Spleen (tissue), 11 donors: ENCODE measurements at regions not wholly inside any gene's neighbourhood (a gene's known extent, or its start where the extent isn't known, plus 50 kb on each side); places are given as distances from the start of the nearest gene placed in this dataset.
A peak's percentile ranks its signal among the peaks of the same experiment; 100 is the strongest.

Experiments used
- DNase-seq: peaks from one replicate; pipeline ENCODE4 v3.0.0-alpha.2; 2020
- H3K27ac ChIP-seq, 8 donors: fragments of 200-600 bp; sonication (generic) in 7 of 8; 1 replicate in 4 of 8; 2 replicates in 4 of 8; pipeline versions ENCODE4 v1.5.0 to v1.8.0; 2016 to 2021; ENCODE audit warnings: inconsistent platforms in 4 of 8, mild to moderate bottlenecking in 4 of 8, moderate library complexity in 1 of 8
- H3K27me3 ChIP-seq, 7 donors: fragments of 200-600 bp; sonication (generic) in 6 of 7; replicated peaks in 1 of 7; 1 replicate in 4 of 7; 2 replicates in 3 of 7; pipeline versions ENCODE4 v1.5.0 to v1.8.0; 2016 to 2021; ENCODE audit warnings: inconsistent platforms in 3 of 7, mild to moderate bottlenecking in 1 of 7
- H3K36me3 ChIP-seq, 6 donors: fragments of 200-600 bp; sonication (generic) in 5 of 6; 1 replicate in 4 of 6; 2 replicates in 2 of 6; pipeline versions ENCODE4 v1.5.0 to v1.8.0; 2016 to 2021; ENCODE audit warnings: inconsistent platforms in 2 of 6
- H3K4me1 ChIP-seq, 6 donors: fragments of 200-600 bp; sonication (generic) in 5 of 6; 1 replicate in 3 of 6; 2 replicates in 3 of 6; pipeline versions ENCODE4 v1.5.0 to v1.8.0; 2016 to 2021; ENCODE audit warnings: inconsistent platforms in 3 of 6
- H3K4me3 ChIP-seq, 8 donors: fragments of 200-600 bp; sonication (generic) in 7 of 8; 1 replicate in 4 of 8; 2 replicates in 4 of 8; pipeline versions ENCODE4 v1.5.0 to v1.8.0; 2016 to 2021; ENCODE audit warnings: inconsistent platforms in 4 of 8, mild to moderate bottlenecking in 4 of 8, moderate library complexity in 2 of 8
- H3K9me3 ChIP-seq, 8 donors: fragments of 200-600 bp; sonication (generic) in 7 of 8; 1 replicate in 4 of 8; 2 replicates in 4 of 8; pipeline versions ENCODE4 v1.5.0 to v1.8.0; 2016 to 2021; ENCODE audit warnings: inconsistent platforms in 4 of 8
- CTCF ChIP-seq, 11 experiments: fragments of 200-600 bp in 7 of 11; fragments of 450-650 bp in 4 of 11; sonication (generic) in 4 of 11; IDR thresholded peaks in 8 of 11; conservative IDR thresholded peaks in 3 of 11; 1 replicate in 7 of 11; 2 replicates in 4 of 11; pipeline versions ENCODE4 v1.4.0 to v1.8.0; 2016 to 2021; ENCODE audit warnings: antibody characterized with exemption in 11 of 11, inconsistent platforms in 4 of 11, mild to moderate bottlenecking in 1 of 11
- POLR2A ChIP-seq, 3 donors: fragments of 450-650 bp; IDR thresholded peaks; one replicate each; pipeline ENCODE4 v1.5.1; 2017; ENCODE audit warnings: antibody characterized with exemption in 3 of 3, mild to moderate bottlenecking in 1 of 3
- POLR2AphosphoS5 ChIP-seq, 3 donors: sonication (generic); formaldehyde crosslinking; IDR thresholded peaks; one replicate each; pipeline ENCODE4 v1.5.1; 2017; ENCODE audit warnings: antibody characterized with exemption in 3 of 3
- WGBS, 5 donors: extraction: QIAGEN DNeasy Blood & Tissue Kit in 3 of 5; methylation state at CpG; one replicate each; pipeline versions ENCODE4 v1.1.5 to v1.1.7; 2013 to 2018; 5-methylcytosine and 5-hydroxymethylcytosine counted together
- intact Hi-C: fragments of 100-400 bp; cut with DNase I; formaldehyde crosslinking; loops from one replicate; pipeline ENCODE4 v1.15.0; 2023; ENCODE audit warnings: low total_unique reads
- donor health status: healthy with polysubstance abuse.
- donor health status: DM: no; HTN: no; CAD: no; lungs with moderate emphysema.
- donor health status: DM: no; HTN: no; CAD: no.
- donor health status: Bipolar disorder and iron deficiency.
- donor health status: healthy.
- donor health status: DM: no; HTN: no; CAD: no.
- donor health status: DM: yes; HTN: yes; CAD: no.

GRCh38 chr1:193448682-193449461 lies 262.5 kb upstream of the B3GALT2 start:
- intact Hi-C loops = no loop called here
- no peak for TF ChIP-seq POLR2AphosphoS5 (IDR thresholded peaks at IDR 0.05)
- no peak for TF ChIP-seq POLR2A (IDR thresholded peaks at IDR 0.05)
- TF ChIP-seq CTCF (IDR thresholded peaks at IDR 0.05 in 8 of 11, conservative IDR thresholded peaks at IDR 0.05 in 3 of 11) = no peak
- Histone ChIP-seq H3K27ac (peak overlapping the region in 7 of 8 donors; percentile 21 to 79 (median 67)), H3K4me1 (peaks cover 0 to 15% (median 9%) of the 10 kb centered on the region in 6 donors), H3K9me3 (no peaks in the 10 kb centered on the region), H3K36me3 (no peaks in the 10 kb centered on the region), H3K27me3 (no peaks in the 10 kb centered on the region), H3K4me3 (no peak overlapping the region)
- 34 to 54% (median 50%) methylated on average over 5 of the region's 5 CpGs for WGBS, 5 donors
- DNase-seq = no peak

GRCh38 chr1:193443886-193444285 lies 257.5 kb upstream of the B3GALT2 start:
- Histone ChIP-seq H3K4me3 (no peak overlapping the region), H3K36me3 (no peaks in the 10 kb centered on the region), H3K4me1 (peaks cover 0 to 8% (median 6%) of the 10 kb centered on the region in 6 donors), H3K27ac (no peak overlapping the region), H3K27me3 (no peaks in the 10 kb centered on the region), H3K9me3 (peaks cover 0 to 5% (median 0%) of the 10 kb centered on the region in 8 donors)
- WGBS, 5 donors = 79 to 98% (median 90%) methylated on average over 2 of the region's 2 CpGs
- DNase-seq = no peak
- no peak for TF ChIP-seq POLR2AphosphoS5 (IDR thresholded peaks at IDR 0.05)
- TF ChIP-seq CTCF (IDR thresholded peaks at IDR 0.05 in 8 of 11, conservative IDR thresholded peaks at IDR 0.05 in 3 of 11) = no peak
- TF ChIP-seq POLR2A (IDR thresholded peaks at IDR 0.05) = no peak
- intact Hi-C loops = no loop called here

GRCh38 chr1:193438771-193439170 lies 252.4 kb upstream of the B3GALT2 start:
- Histone ChIP-seq H3K4me3 (no peak overlapping the region), H3K27ac (no peak overlapping the region), H3K9me3 (peaks cover 0 to 19% (median 9%) of the 10 kb centered on the region in 8 donors), H3K27me3 (no peaks in the 10 kb centered on the region), H3K4me1 (no peaks in the 10 kb centered on the region), H3K36me3 (peaks cover 0 to under 1% (median 0%) of the 10 kb centered on the region in 6 donors)
- TF ChIP-seq POLR2AphosphoS5 (IDR thresholded peaks at IDR 0.05) (no peak), CTCF (IDR thresholded peaks at IDR 0.05 in 8 of 11, conservative IDR thresholded peaks at IDR 0.05 in 3 of 11) (no peak), POLR2A (IDR thresholded peaks at IDR 0.05) (no peak)
- 57 to 79% (median 73%) methylated on average over 1 of the region's 1 CpG for WGBS, 5 donors
- intact Hi-C loops = no loop called here
- DNase-seq = no peak

DNA sequence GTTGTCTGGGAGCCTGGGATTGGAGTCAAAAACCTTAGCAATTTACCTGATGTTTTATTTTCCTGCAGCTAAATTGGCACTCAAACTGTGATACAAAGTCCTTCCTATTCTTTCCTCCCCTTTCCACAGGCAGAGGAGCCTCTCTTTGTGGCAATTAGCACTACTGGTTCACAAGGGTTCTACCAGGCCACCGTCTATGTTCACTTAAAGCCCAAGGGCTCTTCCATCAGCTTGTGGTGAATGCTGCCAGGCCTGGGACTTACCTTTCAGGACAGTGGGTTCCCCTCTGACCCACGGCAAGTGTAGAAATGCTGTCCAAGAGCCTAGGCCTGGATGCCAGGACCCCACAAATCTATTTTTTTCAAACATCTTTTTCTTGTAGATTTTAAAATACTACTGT lies 251.9 kb upstream of the B3GALT2 start:
- no peaks in the 10 kb centered on the region for H3K4me1 ChIP-seq
- no peak overlapping the region for H3K4me3 ChIP-seq
- peaks cover 0 to 3% (median 0%) of the 10 kb centered on the region in 6 donors for H3K36me3 ChIP-seq
- peak overlapping the region in 2 of 8 donors; percentile 9 to 15 for H3K27ac ChIP-seq
- peaks cover 3 to 23% (median 13%) of the 10 kb centered on the region in 8 donors for H3K9me3 ChIP-seq
- 82 to 89% (median 86%) methylated on average over 2 of the region's 2 CpGs for WGBS, 5 donors
- intact Hi-C loops = no loop called here
- DNase-seq = no peak
- TF ChIP-seq CTCF (IDR thresholded peaks at IDR 0.05 in 8 of 11, conservative IDR thresholded peaks at IDR 0.05 in 3 of 11) (no peak), POLR2A (IDR thresholded peaks at IDR 0.05) (no peak), POLR2AphosphoS5 (IDR thresholded peaks at IDR 0.05) (no peak)
- no peaks in the 10 kb centered on the region for H3K27me3 ChIP-seq
